ENCODE measurements at regions not wholly inside any gene's neighbourhood (a gene's known extent, or its start where the extent isn't known, plus 50 kb on each side); places are given as distances from the start of the nearest gene placed in this dataset.

GRCh38 chr3:44058022-44058867, 183.4 kb upstream of the TOPAZ1 start (continued):
- no peak for TF ChIP-seq BCLAF1 (IDR thresholded peaks at IDR 0.05)
- TF ChIP-seq CREM (IDR thresholded peaks at IDR 0.05; ENCODE audit: low read depth) = no peak
- no peak for TF ChIP-seq ZBTB4 (CRISPR knock-in tag; IDR thresholded peaks at IDR 0.05)
- TF ChIP-seq, protein P1, sequence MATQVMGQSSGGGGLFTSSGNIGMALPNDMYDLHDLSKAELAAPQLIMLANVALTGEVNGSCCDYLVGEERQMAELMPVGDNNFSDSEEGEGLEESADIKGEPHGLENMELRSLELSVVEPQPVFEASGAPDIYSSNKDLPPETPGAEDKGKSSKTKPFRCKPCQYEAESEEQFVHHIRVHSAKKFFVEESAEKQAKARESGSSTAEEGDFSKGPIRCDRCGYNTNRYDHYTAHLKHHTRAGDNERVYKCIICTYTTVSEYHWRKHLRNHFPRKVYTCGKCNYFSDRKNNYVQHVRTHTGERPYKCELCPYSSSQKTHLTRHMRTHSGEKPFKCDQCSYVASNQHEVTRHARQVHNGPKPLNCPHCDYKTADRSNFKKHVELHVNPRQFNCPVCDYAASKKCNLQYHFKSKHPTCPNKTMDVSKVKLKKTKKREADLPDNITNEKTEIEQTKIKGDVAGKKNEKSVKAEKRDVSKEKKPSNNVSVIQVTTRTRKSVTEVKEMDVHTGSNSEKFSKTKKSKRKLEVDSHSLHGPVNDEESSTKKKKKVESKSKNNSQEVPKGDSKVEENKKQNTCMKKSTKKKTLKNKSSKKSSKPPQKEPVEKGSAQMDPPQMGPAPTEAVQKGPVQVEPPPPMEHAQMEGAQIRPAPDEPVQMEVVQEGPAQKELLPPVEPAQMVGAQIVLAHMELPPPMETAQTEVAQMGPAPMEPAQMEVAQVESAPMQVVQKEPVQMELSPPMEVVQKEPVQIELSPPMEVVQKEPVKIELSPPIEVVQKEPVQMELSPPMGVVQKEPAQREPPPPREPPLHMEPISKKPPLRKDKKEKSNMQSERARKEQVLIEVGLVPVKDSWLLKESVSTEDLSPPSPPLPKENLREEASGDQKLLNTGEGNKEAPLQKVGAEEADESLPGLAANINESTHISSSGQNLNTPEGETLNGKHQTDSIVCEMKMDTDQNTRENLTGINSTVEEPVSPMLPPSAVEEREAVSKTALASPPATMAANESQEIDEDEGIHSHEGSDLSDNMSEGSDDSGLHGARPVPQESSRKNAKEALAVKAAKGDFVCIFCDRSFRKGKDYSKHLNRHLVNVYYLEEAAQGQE (IDR thresholded peaks at IDR 0.05; ENCODE audit: low read depth, low read length) = no peak
- TF ChIP-seq MEF2B (IDR thresholded peaks at IDR 0.05; ENCODE audit: partially characterized antibody, poor library complexity, severe bottlenecking) = peak; percentile 81
- TF ChIP-seq SREBF2 (IDR thresholded peaks at IDR 0.05; ENCODE audit: low read length) = no peak
- TF ChIP-seq WRNIP1 (IDR thresholded peaks at IDR 0.05; ENCODE audit: borderline replicate concordance, low read depth, low read length) = no peak
- TF ChIP-seq, protein P2, sequence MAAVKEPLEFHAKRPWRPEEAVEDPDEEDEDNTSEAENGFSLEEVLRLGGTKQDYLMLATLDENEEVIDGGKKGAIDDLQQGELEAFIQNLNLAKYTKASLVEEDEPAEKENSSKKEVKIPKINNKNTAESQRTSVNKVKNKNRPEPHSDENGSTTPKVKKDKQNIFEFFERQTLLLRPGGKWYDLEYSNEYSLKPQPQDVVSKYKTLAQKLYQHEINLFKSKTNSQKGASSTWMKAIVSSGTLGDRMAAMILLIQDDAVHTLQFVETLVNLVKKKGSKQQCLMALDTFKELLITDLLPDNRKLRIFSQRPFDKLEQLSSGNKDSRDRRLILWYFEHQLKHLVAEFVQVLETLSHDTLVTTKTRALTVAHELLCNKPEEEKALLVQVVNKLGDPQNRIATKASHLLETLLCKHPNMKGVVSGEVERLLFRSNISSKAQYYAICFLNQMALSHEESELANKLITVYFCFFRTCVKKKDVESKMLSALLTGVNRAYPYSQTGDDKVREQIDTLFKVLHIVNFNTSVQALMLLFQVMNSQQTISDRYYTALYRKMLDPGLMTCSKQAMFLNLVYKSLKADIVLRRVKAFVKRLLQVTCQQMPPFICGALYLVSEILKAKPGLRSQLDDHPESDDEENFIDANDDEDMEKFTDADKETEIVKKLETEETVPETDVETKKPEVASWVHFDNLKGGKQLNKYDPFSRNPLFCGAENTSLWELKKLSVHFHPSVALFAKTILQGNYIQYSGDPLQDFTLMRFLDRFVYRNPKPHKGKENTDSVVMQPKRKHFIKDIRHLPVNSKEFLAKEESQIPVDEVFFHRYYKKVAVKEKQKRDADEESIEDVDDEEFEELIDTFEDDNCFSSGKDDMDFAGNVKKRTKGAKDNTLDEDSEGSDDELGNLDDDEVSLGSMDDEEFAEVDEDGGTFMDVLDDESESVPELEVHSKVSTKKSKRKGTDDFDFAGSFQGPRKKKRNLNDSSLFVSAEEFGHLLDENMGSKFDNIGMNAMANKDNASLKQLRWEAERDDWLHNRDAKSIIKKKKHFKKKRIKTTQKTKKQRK (IDR thresholded peaks at IDR 0.05; ENCODE audit: low read depth, low read length) = no peak
- TF ChIP-seq CREB1 (IDR thresholded peaks at IDR 0.05; ENCODE audit: low read depth) = peak; percentile 23; the same call in 1 of the 2 replicates
- TF ChIP-seq ATF7 (IDR thresholded peaks at IDR 0.05; ENCODE audit: low read depth) = peak; percentile 89
- TF ChIP-seq RELA (IDR thresholded peaks at IDR 0.05; ENCODE audit: borderline replicate concordance, partially characterized antibody) = no peak
- peak; percentile 94 for TF ChIP-seq GATAD2B (conservative IDR thresholded peaks at IDR 0.05; ENCODE audit: low read depth)
- peak; percentile 52; the same call in 1 of the 2 replicates for TF ChIP-seq TAF1 (IDR thresholded peaks at IDR 0.05; ENCODE audit: borderline replicate concordance, low read depth, low read length)
- TF ChIP-seq SIX5 (IDR thresholded peaks at IDR 0.05; ENCODE audit: low read depth, low read length, severe bottlenecking) = no peak
- no peak for TF ChIP-seq NR2C2 (IDR thresholded peaks at IDR 0.05; ENCODE audit: borderline replicate concordance, control insufficient read depth, insufficient read length, low read depth)
- 0 out of 2 replicates have a peak, but pooled peaks have one; percentile 58 for TF ChIP-seq SIN3A (IDR thresholded peaks at IDR 0.05; ENCODE audit: low read depth, low read length)
